Liver (tissue), 8 donors: ENCODE measurements at regions not wholly inside any gene's neighbourhood (a gene's known extent, or its start where the extent isn't known, plus 50 kb on each side); places are given as distances from the start of the nearest gene placed in this dataset.

ENCODE experiments used
- DNase-seq: peaks from one replicate; pipeline ENCODE4 v3.0.0-alpha.2; 2017; ENCODE audit warnings: low spot score
- H3K27ac ChIP-seq, 2 donors: one replicate each; pipeline ENCODE4 v1.7.0; 2013; ENCODE audit warnings: inconsistent platforms in 2 of 2, low read length in 2 of 2, control low read depth in 1 of 2, low read depth in 1 of 2, mild to moderate bottlenecking in 1 of 2
- H3K27me3 ChIP-seq, 4 donors: one replicate each; pipeline versions ENCODE4 v1.6.1 to v1.7.0; 2013; ENCODE audit warnings: low read length in 3 of 4, inconsistent platforms in 1 of 4, mild to moderate bottlenecking in 1 of 4, moderate library complexity in 1 of 4; ENCODE audit not compliant: control insufficient read depth in 4 of 4, insufficient read depth in 4 of 4
- H3K36me3 ChIP-seq, 4 donors: one replicate each; pipeline versions ENCODE4 v1.6.1 to v1.7.0; 2013; ENCODE audit warnings: low read length in 3 of 4, mild to moderate bottlenecking in 3 of 4, low read depth in 1 of 4, moderate library complexity in 1 of 4; ENCODE audit not compliant: control insufficient read depth in 4 of 4, insufficient read depth in 3 of 4
- H3K4me1 ChIP-seq, 4 donors: one replicate each; pipeline versions ENCODE4 v1.6.1 to v1.7.0; 2013; ENCODE audit warnings: low read length in 3 of 4, mild to moderate bottlenecking in 3 of 4, moderate library complexity in 1 of 4; ENCODE audit not compliant: control insufficient read depth in 4 of 4, insufficient read depth in 4 of 4
- H3K4me3 ChIP-seq, 3 donors: one replicate each; pipeline versions ENCODE4 v1.6.1 to v1.7.0; 2013; ENCODE audit warnings: low read length in 3 of 3, control low read depth in 1 of 3, low read depth in 1 of 3, mild to moderate bottlenecking in 1 of 3
- H3K9ac ChIP-seq, 2 donors: one replicate each; pipeline ENCODE4 v1.7.0; 2013; ENCODE audit warnings: low read length in 2 of 2, mild to moderate bottlenecking in 2 of 2, moderate library complexity in 2 of 2, control low read depth in 1 of 2, low read depth in 1 of 2
- H3K9me3 ChIP-seq, 4 donors: one replicate each; pipeline versions ENCODE4 v1.6.1 to v1.7.0; 2013; ENCODE audit warnings: low read length in 3 of 4; ENCODE audit not compliant: control insufficient read depth in 4 of 4
- ATF3 ChIP-seq: IDR thresholded peaks from 2 replicates; pipeline ENCODE4 v1.6.1; 2016; ENCODE audit warnings: antibody characterized with exemption
- CTCF ChIP-seq: fragments of 150-350 bp; IDR thresholded peaks from 2 replicates; pipeline ENCODE4 v1.5.1; 2017; ENCODE audit warnings: improper control_type of control experiment, low read depth, low read length; ENCODE audit not compliant: missing input control
- FOXA1 ChIP-seq: IDR thresholded peaks from 2 replicates; pipeline ENCODE4 v1.6.1; 2016; ENCODE audit warnings: antibody characterized with exemption
- GABPA ChIP-seq, 2 donors: IDR thresholded peaks in 1 of 2; conservative IDR thresholded peaks in 1 of 2; 2 replicates each; pipeline ENCODE4 v1.6.1; 2016; ENCODE audit warnings: antibody characterized with exemption in 2 of 2, mild to moderate bottlenecking in 1 of 2, moderate library complexity in 1 of 2
- HNF4A ChIP-seq, 2 donors: conservative IDR thresholded peaks; 2 replicates each; pipeline ENCODE4 v1.6.1; 2016; ENCODE audit warnings: antibody characterized with exemption in 2 of 2, mild to moderate bottlenecking in 2 of 2
- HNF4G ChIP-seq: IDR thresholded peaks from 2 replicates; pipeline ENCODE4 v1.6.1; 2016; ENCODE audit warnings: antibody characterized with exemption
- JUND ChIP-seq, 2 donors: IDR thresholded peaks; 2 replicates each; pipeline ENCODE4 v1.6.1; 2016; ENCODE audit warnings: antibody characterized with exemption in 2 of 2
- MAX ChIP-seq: IDR thresholded peaks from 2 replicates; pipeline ENCODE4 v1.6.1; 2016; ENCODE audit warnings: antibody characterized with exemption
- NR2F2 ChIP-seq: IDR thresholded peaks from 2 replicates; pipeline ENCODE4 v1.6.1; 2016; ENCODE audit warnings: antibody characterized with exemption
- RAD21 ChIP-seq, 2 donors: IDR thresholded peaks; 2 replicates each; pipeline ENCODE4 v1.6.1; 2016; ENCODE audit warnings: antibody characterized with exemption in 2 of 2, mild to moderate bottlenecking in 2 of 2
- ZBTB33 ChIP-seq: IDR thresholded peaks from 2 replicates; pipeline ENCODE4 v1.6.1; 2016; ENCODE audit warnings: antibody characterized with exemption
- WGBS: extraction: QIAGEN DNeasy Blood & Tissue Kit; methylation state at CpG from one replicate; pipeline ENCODE4 v1.1.7; 2013; 5-methylcytosine and 5-hydroxymethylcytosine counted together
- donor health status: healthy.
- donor health status: healthy.
- donor health status: healthy.
- donor health status: healthy.
- donor health status: healthy.

GRCh38 chr13:85142351-85142927, 656.8 kb downstream of the SLITRK6 start:
- no peaks in the 10 kb centered on the region for H3K4me1 ChIP-seq
- H3K36me3 ChIP-seq = no peaks in the 10 kb centered on the region
- no peaks in the 10 kb centered on the region for H3K27me3 ChIP-seq
- no peak for TF ChIP-seq HNF4A (conservative IDR thresholded peaks at IDR 0.05)
- no peak for TF ChIP-seq GABPA (IDR thresholded peaks at IDR 0.05 in 1 of 2, conservative IDR thresholded peaks at IDR 0.05 in 1 of 2)
- no peak for TF ChIP-seq MAX
- no peak for TF ChIP-seq HNF4G
- TF ChIP-seq JUND (IDR thresholded peaks at IDR 0.05) = no peak
- no peak for TF ChIP-seq RAD21 (IDR thresholded peaks at IDR 0.05)
- TF ChIP-seq CTCF = no peak
- TF ChIP-seq NR2F2 = no peak
- TF ChIP-seq ZBTB33 = no peak
- TF ChIP-seq ATF3 = no peak
- TF ChIP-seq FOXA1 = no peak
- DNase-seq = no peak
- no peaks in the 10 kb centered on the region for H3K9me3 ChIP-seq
- no peak overlapping the region for H3K4me3 ChIP-seq
- 74% methylated on average over 2 of the region's 2 CpGs for WGBS
- no peak overlapping the region for H3K27ac ChIP-seq
- H3K9ac ChIP-seq = no peak overlapping the region

GRCh38 chr13:85141401-85141800, 657.8 kb downstream of the SLITRK6 start:
- Histone ChIP-seq H3K4me1 (no peaks in the 10 kb centered on the region), H3K4me3 (no peak overlapping the region), H3K9me3 (no peaks in the 10 kb centered on the region), H3K27me3 (no peaks in the 10 kb centered on the region), H3K36me3 (no peaks in the 10 kb centered on the region), H3K9ac (no peak overlapping the region), H3K27ac (no peak overlapping the region)
- TF ChIP-seq MAX (no peak), ZBTB33 (no peak), RAD21 (IDR thresholded peaks at IDR 0.05) (no peak), GABPA (IDR thresholded peaks at IDR 0.05 in 1 of 2, conservative IDR thresholded peaks at IDR 0.05 in 1 of 2) (no peak)
- WGBS = 58% methylated on average over 2 of the region's 2 CpGs
- no peak for DNase-seq
